GM12878 (cell line): ENCODE measurements at regions not wholly inside any gene's neighbourhood (a gene's known extent, or its start where the extent isn't known, plus 50 kb on each side); places are given as distances from the start of the nearest gene placed in this dataset.

Source experiments
- ATAC-seq: fragments of 200-7000 bp; cut with Tn5 transposase; 3 replicates; pipeline ENCODE4 v1.9.1; 2020; ENCODE audit warnings: mild to moderate bottlenecking, moderate library complexity
- BruUV-seq: library from RNA; stranded (reverse); fragments of 400-500 nt; replicated peaks from 2 replicates; lab custom pipeline; 2021; lab: Mats Ljungman, UMichigan
- CTCF ChIA-PET: fragments of 300-600 bp; sonication (Branson Sonifier 250); formaldehyde crosslinking; extraction: SDS; loops from one replicate; lab custom pipeline; 2021; ENCODE audit warnings: inconsistent platforms; lab: Yijun Ruan, JAX
- POLR2A ChIA-PET: fragments of 350-600 bp; formaldehyde crosslinking; extraction: SDS; loops from one replicate; lab custom pipeline; 2021; ENCODE audit warnings: inconsistent platforms; lab: Charles Lee
- RAD21 ChIA-PET: fragments of 300-600 bp; sonication (Branson Sonifier 250); formaldehyde crosslinking; loops from one replicate; lab custom pipeline; 2023; ENCODE audit warnings: antibody characterized with exemption; ENCODE audit not compliant: unreplicated experiment; lab: Charles Lee
- SMC1A ChIA-PET: fragments of 300-600 bp; sonication (Branson Sonifier 250); formaldehyde crosslinking; loops from one replicate; lab custom pipeline; 2023; ENCODE audit not compliant: unreplicated experiment, uncharacterized antibody; lab: Charles Lee
- DNase-seq: peaks from one replicate; pipeline ENCODE4 v3.0.0-alpha.2; 2011; ENCODE audit warnings: low read depth, low spot score
- FAIRE-seq: peaks from 3 replicates; lab custom pipeline; 2011; peaks lifted over from hg19 to GRCh38; lab: Jason Lieb, UNC
- H2AFZ ChIP-seq: 2 replicates; pipeline ENCODE4 v1.6.0; 2011; ENCODE audit warnings: low read depth, low read length, control low read depth; ENCODE audit not compliant: control insufficient read depth
- H3K27ac ChIP-seq: 2 replicates; pipeline ENCODE4 v1.5.1; 2011; ENCODE audit warnings: control low read depth; ENCODE audit not compliant: control insufficient read depth, insufficient read depth
- H3K27me3 ChIP-seq, 2 experiments: replicated peaks in 1 of 2; 2 replicates each; pipeline versions ENCODE4 v1.6.0 to v1.6.1; 2011; ENCODE audit warnings: low read length in 1 of 2; ENCODE audit not compliant: control insufficient read depth in 2 of 2, insufficient read depth in 2 of 2
- H3K36me3 ChIP-seq, 2 experiments: 2 replicates each; pipeline ENCODE4 v1.5.1; 2011; ENCODE audit warnings: low read length in 1 of 2; ENCODE audit not compliant: control insufficient read depth in 2 of 2, insufficient read depth in 2 of 2
- H3K4me1 ChIP-seq: 2 replicates; pipeline ENCODE4 v1.6.1; 2011; ENCODE audit warnings: mild to moderate bottlenecking, low read length, moderate library complexity, mixed read lengths; ENCODE audit not compliant: control insufficient read depth, insufficient read depth
- H3K4me2 ChIP-seq: 2 replicates; pipeline ENCODE4 v1.6.0; 2011; ENCODE audit warnings: control low read depth; ENCODE audit not compliant: control insufficient read depth, insufficient read depth
- H3K4me3 ChIP-seq: fragments of 200-600 bp; sonication (generic); 2 replicates; pipeline ENCODE4 v1.5.1; 2016
- H3K79me2 ChIP-seq: 2 replicates; pipeline ENCODE4 v1.6.0; 2011; ENCODE audit warnings: low read length; ENCODE audit not compliant: control insufficient read depth, insufficient read depth
- H3K9ac ChIP-seq: 2 replicates; pipeline ENCODE4 v1.8.0; 2011; ENCODE audit warnings: low read length, control low read depth, mixed read lengths; ENCODE audit not compliant: control insufficient read depth, insufficient read depth
- H3K9me3 ChIP-seq: replicated peaks from 3 replicates; pipeline ENCODE4 v1.5.1; 2011; ENCODE audit warnings: mild to moderate bottlenecking, low read length; ENCODE audit not compliant: control insufficient read depth, insufficient read depth
- H4K20me1 ChIP-seq: 2 replicates; pipeline ENCODE4 v1.6.0; 2011; ENCODE audit not compliant: control insufficient read depth, insufficient read depth
- BMI1 ChIP-seq: fragments of 450-650 bp; IDR thresholded peaks from 2 replicates; pipeline ENCODE4 v1.6.1; 2016; ENCODE audit warnings: mild to moderate bottlenecking, moderate library complexity, borderline replicate concordance
- RUNX3 ChIP-seq: IDR thresholded peaks from 2 replicates; pipeline ENCODE4 v1.6.1; 2012; ENCODE audit warnings: low read length, inconsistent platforms
- SMAD5 ChIP-seq: IDR thresholded peaks from 2 replicates; pipeline ENCODE4 v1.6.1; 2016; ENCODE audit warnings: antibody characterized with exemption, low read depth
- SREBF1 ChIP-seq: IDR thresholded peaks from 2 replicates; pipeline ENCODE4 v1.6.1; 2012; ENCODE audit warnings: mild to moderate bottlenecking, low read length
- WRNIP1 ChIP-seq: IDR thresholded peaks from 2 replicates; pipeline ENCODE4 v1.6.1; 2011; ENCODE audit warnings: low read depth, low read length, improper control_type of control experiment, borderline replicate concordance
- YBX1 ChIP-seq: fragments of 450-650 bp; IDR thresholded peaks from 2 replicates; pipeline ENCODE4 v1.6.1; 2016; ENCODE audit warnings: antibody characterized with exemption
- WGBS: methylation state at CpG from one replicate; pipeline ENCODE4 v1.1.6; 2016; ENCODE audit warnings: low lambda C conversion rate; ENCODE audit not compliant: insufficient replicate concordance, insufficient coverage; ENCODE audit errors: missing lambda C conversion rate; 5-methylcytosine and 5-hydroxymethylcytosine counted together
- in situ Hi-C: fragments of 300-500 bp; cut with MboI; formaldehyde crosslinking; loops from 9 replicates; pipeline ENCODE4 v1.14.3; 2018; ENCODE audit warnings: mixed read lengths
- intact Hi-C: fragments of 100-400 bp; cut with micrococcal nuclease; formaldehyde crosslinking; loops from one replicate; pipeline ENCODE4 v1.14.2; 2022; ENCODE audit not compliant: unreplicated experiment
- TF ChIP-seq, protein P1 (sequence below): fragments of 450-650 bp; IDR thresholded peaks from 2 replicates; pipeline ENCODE4 v1.6.1; 2017; ENCODE audit warnings: low read depth, mild to moderate bottlenecking, moderate library complexity
- TF ChIP-seq, protein P2 (sequence below): IDR thresholded peaks from 2 replicates; pipeline ENCODE4 v1.6.1; 2012; ENCODE audit warnings: low read length, inconsistent platforms
- TF ChIP-seq, protein P3 (sequence below): IDR thresholded peaks from 2 replicates; pipeline ENCODE4 v1.6.1; 2012; ENCODE audit warnings: low read depth, low read length, improper control_type of control experiment
- TF ChIP-seq, protein P4 (sequence below): fragments of 450-650 bp; formaldehyde crosslinking; IDR thresholded peaks from 2 replicates; pipeline ENCODE4 v1.5.0; 2022; ENCODE audit warnings: mild to moderate bottlenecking, missing genetic modification characterization
- TF ChIP-seq, protein P5 (sequence below): IDR thresholded peaks from 2 replicates; pipeline ENCODE4 v1.6.1; 2011; ENCODE audit warnings: low read depth, mild to moderate bottlenecking, low read length, moderate library complexity, borderline replicate concordance; ENCODE audit errors: extremely low read depth

DNA sequence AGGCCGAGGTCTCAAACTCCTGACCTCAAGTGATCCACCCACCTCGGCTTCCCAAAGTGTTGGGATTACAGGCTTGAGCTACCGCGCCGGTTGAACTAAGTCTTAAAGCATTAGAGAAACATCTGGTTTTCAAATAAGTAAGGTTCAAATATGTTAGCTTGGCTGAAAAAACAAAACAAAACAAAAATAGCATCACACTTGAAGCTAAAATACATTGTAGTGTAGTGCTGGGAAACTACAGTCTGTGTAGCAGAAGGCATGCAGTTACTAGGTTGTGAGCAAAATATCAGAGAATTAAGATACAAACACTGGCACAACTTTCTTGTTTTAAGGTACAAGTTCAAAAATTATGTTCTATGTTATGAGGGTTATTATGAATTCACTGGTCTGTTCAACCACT lies 224.8 kb upstream of the CHORDC1 start (continued):
- TF ChIP-seq, protein P1, sequence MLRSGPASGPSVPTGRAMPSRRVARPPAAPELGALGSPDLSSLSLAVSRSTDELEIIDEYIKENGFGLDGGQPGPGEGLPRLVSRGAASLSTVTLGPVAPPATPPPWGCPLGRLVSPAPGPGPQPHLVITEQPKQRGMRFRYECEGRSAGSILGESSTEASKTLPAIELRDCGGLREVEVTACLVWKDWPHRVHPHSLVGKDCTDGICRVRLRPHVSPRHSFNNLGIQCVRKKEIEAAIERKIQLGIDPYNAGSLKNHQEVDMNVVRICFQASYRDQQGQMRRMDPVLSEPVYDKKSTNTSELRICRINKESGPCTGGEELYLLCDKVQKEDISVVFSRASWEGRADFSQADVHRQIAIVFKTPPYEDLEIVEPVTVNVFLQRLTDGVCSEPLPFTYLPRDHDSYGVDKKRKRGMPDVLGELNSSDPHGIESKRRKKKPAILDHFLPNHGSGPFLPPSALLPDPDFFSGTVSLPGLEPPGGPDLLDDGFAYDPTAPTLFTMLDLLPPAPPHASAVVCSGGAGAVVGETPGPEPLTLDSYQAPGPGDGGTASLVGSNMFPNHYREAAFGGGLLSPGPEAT: no peak
- no peak for TF ChIP-seq BMI1
- TF ChIP-seq, protein P2, sequence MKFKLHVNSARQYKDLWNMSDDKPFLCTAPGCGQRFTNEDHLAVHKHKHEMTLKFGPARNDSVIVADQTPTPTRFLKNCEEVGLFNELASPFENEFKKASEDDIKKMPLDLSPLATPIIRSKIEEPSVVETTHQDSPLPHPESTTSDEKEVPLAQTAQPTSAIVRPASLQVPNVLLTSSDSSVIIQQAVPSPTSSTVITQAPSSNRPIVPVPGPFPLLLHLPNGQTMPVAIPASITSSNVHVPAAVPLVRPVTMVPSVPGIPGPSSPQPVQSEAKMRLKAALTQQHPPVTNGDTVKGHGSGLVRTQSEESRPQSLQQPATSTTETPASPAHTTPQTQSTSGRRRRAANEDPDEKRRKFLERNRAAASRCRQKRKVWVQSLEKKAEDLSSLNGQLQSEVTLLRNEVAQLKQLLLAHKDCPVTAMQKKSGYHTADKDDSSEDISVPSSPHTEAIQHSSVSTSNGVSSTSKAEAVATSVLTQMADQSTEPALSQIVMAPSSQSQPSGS: no peak

DNA sequence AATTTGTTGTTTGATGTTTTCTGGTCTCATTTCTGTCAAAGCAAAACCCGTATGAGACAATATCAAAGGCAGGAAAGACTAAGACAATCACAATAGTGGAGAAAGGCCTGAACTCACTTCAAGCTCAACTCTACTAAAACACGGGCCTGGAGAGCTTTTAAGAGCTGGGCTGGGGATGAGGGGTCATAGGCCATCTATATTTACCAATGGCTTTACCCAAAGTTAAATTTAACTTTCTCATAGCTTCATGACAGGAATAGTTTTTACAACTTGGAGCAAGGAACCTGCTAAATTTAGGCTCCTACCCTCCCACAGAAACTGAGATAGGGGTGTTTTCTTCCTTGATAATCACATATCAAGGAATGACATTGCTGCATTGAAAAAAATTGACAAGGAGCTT lies 223.4 kb upstream of the CHORDC1 start:
- Histone ChIP-seq H3K27me3 (no peaks in the 10 kb centered on the region), H2AFZ (no peak overlapping the region), H4K20me1 (no peaks in the 10 kb centered on the region), H3K9ac (no peak overlapping the region), H3K36me3 (no peaks in the 10 kb centered on the region), H3K4me3 (no peak overlapping the region), H3K4me1 (no peaks in the 10 kb centered on the region), H3K9me3 (no peaks in the 10 kb centered on the region), H3K27ac (no peak overlapping the region), H3K4me2 (no peak overlapping the region), H3K79me2 (no peaks in the 10 kb centered on the region)
- 2% methylated on average over 2 of the region's 2 CpGs for WGBS
- no peak for ATAC-seq
- ChIA-PET RAD21 (no interaction called here), POLR2A (no interaction called here), SMC1A (interaction anchor here (1.5 kb wide), 1 partner anchor 9 kb away, joined by 8 read pairs; no protein-coding TSS in a partner anchor), CTCF (interaction anchor here (0.6 to 1.2 kb wide), 5 partner anchors 30 to 1298 kb away, joined by 3 to 5 read pairs (median 3); no protein-coding TSS in a partner anchor)
- intact Hi-C loops (no loop called here), in situ Hi-C loops (no loop called here)
- FAIRE-seq: no peak
- no peak for DNase-seq
- no TSS peak for BruUV-seq
- TF ChIP-seq, protein P3, sequence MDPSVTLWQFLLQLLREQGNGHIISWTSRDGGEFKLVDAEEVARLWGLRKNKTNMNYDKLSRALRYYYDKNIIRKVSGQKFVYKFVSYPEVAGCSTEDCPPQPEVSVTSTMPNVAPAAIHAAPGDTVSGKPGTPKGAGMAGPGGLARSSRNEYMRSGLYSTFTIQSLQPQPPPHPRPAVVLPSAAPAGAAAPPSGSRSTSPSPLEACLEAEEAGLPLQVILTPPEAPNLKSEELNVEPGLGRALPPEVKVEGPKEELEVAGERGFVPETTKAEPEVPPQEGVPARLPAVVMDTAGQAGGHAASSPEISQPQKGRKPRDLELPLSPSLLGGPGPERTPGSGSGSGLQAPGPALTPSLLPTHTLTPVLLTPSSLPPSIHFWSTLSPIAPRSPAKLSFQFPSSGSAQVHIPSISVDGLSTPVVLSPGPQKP: no peak
- TF ChIP-seq RUNX3 (no peak), SREBF1 (no peak), BMI1 (no peak), SMAD5 (no peak), WRNIP1 (no peak), YBX1 (no peak)
- TF ChIP-seq, protein P4, sequence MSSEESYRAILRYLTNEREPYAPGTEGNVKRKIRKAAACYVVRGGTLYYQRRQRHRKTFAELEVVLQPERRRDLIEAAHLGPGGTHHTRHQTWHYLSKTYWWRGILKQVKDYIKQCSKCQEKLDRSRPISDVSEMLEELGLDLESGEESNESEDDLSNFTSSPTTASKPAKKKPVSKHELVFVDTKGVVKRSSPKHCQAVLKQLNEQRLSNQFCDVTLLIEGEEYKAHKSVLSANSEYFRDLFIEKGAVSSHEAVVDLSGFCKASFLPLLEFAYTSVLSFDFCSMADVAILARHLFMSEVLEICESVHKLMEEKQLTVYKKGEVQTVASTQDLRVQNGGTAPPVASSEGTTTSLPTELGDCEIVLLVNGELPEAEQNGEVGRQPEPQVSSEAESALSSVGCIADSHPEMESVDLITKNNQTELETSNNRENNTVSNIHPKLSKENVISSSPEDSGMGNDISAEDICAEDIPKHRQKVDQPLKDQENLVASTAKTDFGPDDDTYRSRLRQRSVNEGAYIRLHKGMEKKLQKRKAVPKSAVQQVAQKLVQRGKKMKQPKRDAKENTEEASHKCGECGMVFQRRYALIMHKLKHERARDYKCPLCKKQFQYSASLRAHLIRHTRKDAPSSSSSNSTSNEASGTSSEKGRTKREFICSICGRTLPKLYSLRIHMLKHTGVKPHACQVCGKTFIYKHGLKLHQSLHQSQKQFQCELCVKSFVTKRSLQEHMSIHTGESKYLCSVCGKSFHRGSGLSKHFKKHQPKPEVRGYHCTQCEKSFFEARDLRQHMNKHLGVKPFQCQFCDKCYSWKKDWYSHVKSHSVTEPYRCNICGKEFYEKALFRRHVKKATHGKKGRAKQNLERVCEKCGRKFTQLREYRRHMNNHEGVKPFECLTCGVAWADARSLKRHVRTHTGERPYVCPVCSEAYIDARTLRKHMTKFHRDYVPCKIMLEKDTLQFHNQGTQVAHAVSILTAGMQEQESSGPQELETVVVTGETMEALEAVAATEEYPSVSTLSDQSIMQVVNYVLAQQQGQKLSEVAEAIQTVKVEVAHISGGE (CRISPR knock-in tag): no peak
- TF ChIP-seq, protein P5, sequence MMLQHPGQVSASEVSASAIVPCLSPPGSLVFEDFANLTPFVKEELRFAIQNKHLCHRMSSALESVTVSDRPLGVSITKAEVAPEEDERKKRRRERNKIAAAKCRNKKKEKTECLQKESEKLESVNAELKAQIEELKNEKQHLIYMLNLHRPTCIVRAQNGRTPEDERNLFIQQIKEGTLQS: no peak
